Activated T-cell treated with anti-CD3 and anti-CD28 coated beads, Interleukin-2, amount 50 U/mL, for 72 hours (primary cell): ENCODE measurements at regions not wholly inside any gene's neighbourhood (a gene's known extent, or its start where the extent isn't known, plus 50 kb on each side); places are given as distances from the start of the nearest gene placed in this dataset.

Experiments used
- ATAC-seq, 2 donors: fragments of 150-1000 bp; cut with Tn5 transposase; replicated peaks in 1 of 2; 2 replicates each; pipeline ENCODE4 v1.10.0; 2021; ENCODE audit warnings: moderate library complexity in 2 of 2, mild to moderate bottlenecking in 1 of 2
- DNase-seq, 2 donors: peaks; one replicate each; pipeline ENCODE4 v3.0.0; 2021 to 2022; ENCODE audit warnings: mixed read lengths in 1 of 2
- H3K27ac Mint-ChIP-seq: one replicate; pipeline ENCODE4 v1.8.0; 2022; ENCODE audit warnings: mild to moderate bottlenecking, moderate library complexity, mixed read lengths
- H3K27me3 Mint-ChIP-seq: one replicate; pipeline ENCODE4 v1.8.0; 2022; ENCODE audit warnings: low read depth, mixed read lengths
- H3K36me3 Mint-ChIP-seq, 2 donors: one replicate each; pipeline ENCODE4 v1.8.0; 2022; ENCODE audit warnings: mixed read lengths in 2 of 2, mild to moderate bottlenecking in 1 of 2; ENCODE audit not compliant: insufficient read depth in 2 of 2
- H3K4me1 Mint-ChIP-seq: one replicate; pipeline ENCODE4 v1.8.0; 2022; ENCODE audit warnings: low read depth, mixed read lengths
- H3K4me3 Mint-ChIP-seq, 2 donors: one replicate each; pipeline ENCODE4 v1.8.0; 2022; ENCODE audit warnings: mild to moderate bottlenecking in 2 of 2, mixed read lengths in 2 of 2, moderate library complexity in 2 of 2
- H3K9me3 Mint-ChIP-seq, 2 donors: one replicate each; pipeline ENCODE4 v1.8.0; 2022; ENCODE audit warnings: mixed read lengths in 2 of 2

- peaks cover 6 to 8% of the 10 kb centered on the region in 2 donors for H3K9me3 Mint-ChIP-seq
- H3K27ac Mint-ChIP-seq, result no peak overlapping the region
- no peak for DNase-seq
- no peaks in the 10 kb centered on the region for H3K4me1 Mint-ChIP-seq
- no peaks in the 10 kb centered on the region for H3K36me3 Mint-ChIP-seq
- no peak overlapping the region for H3K4me3 Mint-ChIP-seq
- no peaks in the 10 kb centered on the region for H3K27me3 Mint-ChIP-seq
- ATAC-seq, result no peak
Observed at GRCh38 chr6:9594746-9595145, 820.1 kb downstream of the TFAP2A start.

DNA sequence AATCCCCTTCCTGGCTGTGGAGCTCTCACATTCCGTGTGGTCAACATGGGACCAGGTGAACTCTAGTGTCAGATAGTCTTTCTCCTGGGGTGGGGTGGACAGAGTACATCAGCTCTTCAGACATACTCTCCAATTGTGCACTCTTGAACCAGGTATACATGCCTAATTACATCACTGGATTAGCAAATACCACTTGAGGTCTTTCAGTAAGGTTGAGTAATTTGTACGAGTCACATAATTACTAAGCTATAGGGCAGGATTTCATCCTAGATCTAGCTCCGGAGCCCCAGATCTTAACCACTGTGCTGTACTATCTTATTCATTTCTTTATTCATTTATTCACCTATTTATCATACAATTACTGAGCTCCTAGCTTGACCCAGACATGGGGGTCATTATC is 821.3 kb downstream of the TFAP2A start:
- ATAC-seq, result no peak
- no peak for DNase-seq
- peaks cover 6 to 8% of the 10 kb centered on the region in 2 donors for H3K9me3 Mint-ChIP-seq
- H3K27me3 Mint-ChIP-seq, result no peaks in the 10 kb centered on the region
- no peaks in the 10 kb centered on the region for H3K36me3 Mint-ChIP-seq
- H3K27ac Mint-ChIP-seq, result no peak overlapping the region
- H3K4me1 Mint-ChIP-seq, result no peaks in the 10 kb centered on the region
- H3K4me3 Mint-ChIP-seq, result no peak overlapping the region

DNA sequence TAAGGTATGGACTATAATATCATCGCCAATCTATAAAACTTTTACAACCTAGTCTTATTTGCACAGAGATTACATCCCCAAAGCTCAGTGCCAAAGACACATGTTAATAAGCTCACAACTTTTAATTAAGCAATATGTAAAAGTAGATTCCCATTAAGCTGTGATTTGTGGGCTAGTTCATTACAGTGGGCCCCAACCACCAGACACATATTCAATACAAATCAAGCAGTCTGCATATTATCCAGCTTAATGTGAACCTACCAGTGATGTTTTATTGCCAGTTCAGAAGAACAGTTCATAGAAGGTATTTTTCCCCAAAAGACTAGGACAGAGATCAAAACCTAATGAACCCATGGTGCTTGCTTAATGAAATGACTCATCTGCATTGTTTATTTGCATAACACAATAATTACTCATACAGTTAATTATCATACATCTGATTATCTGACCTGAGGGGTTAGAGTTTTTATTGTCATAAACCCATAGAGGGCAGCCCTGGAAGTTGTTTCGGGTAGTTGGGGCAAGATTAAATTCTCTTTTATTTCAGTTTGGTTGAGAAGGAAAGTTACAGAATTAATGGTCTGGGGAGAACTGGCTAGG is 831.0 kb downstream of the TFAP2A start:
- DNase-seq, result no peak
- H3K36me3 Mint-ChIP-seq, result no peaks in the 10 kb centered on the region
- no peak overlapping the region for H3K4me3 Mint-ChIP-seq
- H3K9me3 Mint-ChIP-seq, result peaks cover 4 to 5% of the 10 kb centered on the region in 2 donors
- H3K4me1 Mint-ChIP-seq, result no peaks in the 10 kb centered on the region
- H3K27ac Mint-ChIP-seq, result peak overlapping the region; percentile 51
- H3K27me3 Mint-ChIP-seq, result no peaks in the 10 kb centered on the region
- ATAC-seq, result no peak

- no peak overlapping the region for H3K27ac Mint-ChIP-seq
Observed at GRCh38 chr6:9581155-9581554, 833.7 kb downstream of the TFAP2A start.

DNA sequence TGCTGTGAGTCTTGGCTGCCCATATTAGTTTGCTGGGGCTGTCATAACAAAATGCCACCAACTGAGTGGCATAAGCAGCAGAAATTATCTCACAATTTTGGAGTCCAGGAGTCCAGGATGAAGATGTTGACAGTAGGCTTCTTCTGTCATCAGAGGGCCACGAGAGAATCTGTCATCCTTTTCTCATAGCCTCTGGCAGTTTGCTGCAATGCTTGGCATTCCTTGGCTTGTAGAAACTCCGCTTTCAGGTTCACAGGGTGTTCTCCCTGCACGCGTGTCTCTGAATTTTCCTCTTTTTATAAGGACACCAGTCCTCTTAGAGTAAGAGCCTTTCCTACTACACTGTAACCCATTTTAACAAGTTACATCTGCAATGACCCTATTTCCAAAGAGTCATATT is 838.4 kb downstream of the TFAP2A start:
- peaks cover 0 to 3% of the 10 kb centered on the region in 2 donors for H3K9me3 Mint-ChIP-seq
- H3K4me1 Mint-ChIP-seq, result no peaks in the 10 kb centered on the region
- no peak overlapping the region for H3K27ac Mint-ChIP-seq
- ATAC-seq, result no peak
- no peaks in the 10 kb centered on the region for H3K27me3 Mint-ChIP-seq
- no peaks in the 10 kb centered on the region for H3K36me3 Mint-ChIP-seq
- no peak for DNase-seq
- no peak overlapping the region for H3K4me3 Mint-ChIP-seq

More at GRCh38 chr6:9581155-9581554, 833.7 kb downstream of the TFAP2A start:
- no peaks in the 10 kb centered on the region for H3K36me3 Mint-ChIP-seq
- H3K4me3 Mint-ChIP-seq, result no peak overlapping the region
- H3K27me3 Mint-ChIP-seq, result no peaks in the 10 kb centered on the region
- no peak for DNase-seq
- ATAC-seq, result no peak
- H3K4me1 Mint-ChIP-seq, result no peaks in the 10 kb centered on the region
- peaks cover 0 to 5% of the 10 kb centered on the region in 2 donors for H3K9me3 Mint-ChIP-seq

DNA sequence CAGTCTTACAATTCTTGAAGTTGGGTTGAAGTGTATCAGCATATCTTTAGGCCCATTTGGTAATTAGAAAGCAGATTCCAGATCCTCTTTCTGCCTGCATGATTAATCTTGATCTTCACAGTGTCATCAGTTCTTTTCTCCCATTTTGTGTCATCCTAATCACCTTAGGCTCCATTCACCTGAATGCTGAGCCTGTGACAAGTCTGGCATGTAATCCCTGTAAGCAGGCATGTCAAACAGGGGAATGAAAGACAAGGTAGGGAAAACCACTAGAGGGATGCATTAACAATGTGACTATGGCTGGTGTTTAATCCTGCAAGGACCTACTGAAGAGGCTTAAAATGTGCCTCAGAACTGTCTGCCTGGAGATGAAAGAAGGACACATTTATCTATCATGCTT is 848.8 kb downstream of the TFAP2A start:
- H3K27me3 Mint-ChIP-seq, result no peaks in the 10 kb centered on the region
- no peak for DNase-seq
- H3K4me1 Mint-ChIP-seq, result no peaks in the 10 kb centered on the region
- no peak overlapping the region for H3K4me3 Mint-ChIP-seq
- H3K27ac Mint-ChIP-seq, result no peak overlapping the region
- no peaks in the 10 kb centered on the region for H3K36me3 Mint-ChIP-seq
- no peak for ATAC-seq
- H3K9me3 Mint-ChIP-seq, result peaks cover 1 to 2% of the 10 kb centered on the region in 2 donors

DNA sequence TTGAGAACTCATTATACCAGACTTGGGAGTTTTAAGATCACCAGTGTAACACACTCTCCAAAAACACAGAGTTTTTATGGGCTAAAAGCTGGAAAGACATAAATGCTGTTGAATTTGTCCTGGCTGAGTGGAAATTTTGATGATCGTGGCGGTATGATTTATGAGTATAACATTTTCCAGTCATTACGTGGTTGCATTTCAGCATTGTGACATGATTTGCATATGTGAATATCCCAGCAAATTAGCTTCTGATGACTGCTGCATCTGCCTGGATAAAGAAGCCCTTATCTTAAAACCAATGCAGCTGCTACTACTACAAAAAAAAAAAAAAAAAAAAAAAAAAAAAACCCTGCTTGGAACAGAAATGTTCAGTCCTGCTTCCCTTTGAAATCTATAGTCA is 850.9 kb downstream of the TFAP2A start:
- peaks cover 1 to 2% of the 10 kb centered on the region in 2 donors for H3K9me3 Mint-ChIP-seq
- ATAC-seq (no peak), DNase-seq (no peak)
- H3K4me1 Mint-ChIP-seq, result no peaks in the 10 kb centered on the region
- H3K27ac Mint-ChIP-seq, result no peak overlapping the region
- no peak overlapping the region for H3K4me3 Mint-ChIP-seq
- H3K27me3 Mint-ChIP-seq, result no peaks in the 10 kb centered on the region
- H3K36me3 Mint-ChIP-seq, result no peaks in the 10 kb centered on the region

GRCh38 chr6:9563568-9563967 is 851.3 kb downstream of the TFAP2A start:
- Mint-ChIP-seq H3K27ac (no peak overlapping the region), H3K27me3 (no peaks in the 10 kb centered on the region), H3K36me3 (no peaks in the 10 kb centered on the region), H3K4me1 (no peaks in the 10 kb centered on the region), H3K4me3 (no peak overlapping the region), H3K9me3 (peaks cover 1 to 2% of the 10 kb centered on the region in 2 donors)
- DNase-seq, result no peak
- no peak for ATAC-seq

DNA sequence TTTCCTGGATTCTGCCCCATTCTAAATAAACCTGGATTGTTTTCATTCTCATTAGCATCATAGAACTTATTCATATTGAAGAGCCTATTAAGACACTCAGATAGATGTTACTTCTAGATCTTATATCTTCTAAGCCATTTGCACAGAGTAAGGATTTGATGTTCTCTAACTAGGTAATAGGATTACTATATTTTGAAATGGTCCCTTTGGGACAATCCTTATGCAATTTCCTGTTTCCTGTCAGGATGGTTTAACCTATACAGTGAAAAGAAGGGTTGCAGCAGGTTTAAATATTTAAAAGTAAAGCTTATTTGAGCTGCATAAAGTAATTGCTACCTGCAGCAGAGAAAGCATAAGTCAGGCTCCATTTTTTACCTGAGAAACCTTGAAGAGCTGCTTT is 860.1 kb downstream of the TFAP2A start:
- no peaks in the 10 kb centered on the region for H3K4me1 Mint-ChIP-seq
- ATAC-seq, result no peak
- H3K27me3 Mint-ChIP-seq, result no peaks in the 10 kb centered on the region
- H3K36me3 Mint-ChIP-seq, result no peaks in the 10 kb centered on the region
- no peak overlapping the region for H3K4me3 Mint-ChIP-seq
- no peak for DNase-seq
- no peak overlapping the region for H3K27ac Mint-ChIP-seq
- peaks cover 4 to 13% of the 10 kb centered on the region in 2 donors for H3K9me3 Mint-ChIP-seq

GRCh38 chr6:9554323-9554722 is 860.6 kb downstream of the TFAP2A start:
- no peaks in the 10 kb centered on the region for H3K27me3 Mint-ChIP-seq
- H3K4me1 Mint-ChIP-seq, result no peaks in the 10 kb centered on the region
- no peak overlapping the region for H3K27ac Mint-ChIP-seq
- ATAC-seq (no peak), DNase-seq (no peak)
- H3K4me3 Mint-ChIP-seq, result no peak overlapping the region
- H3K36me3 Mint-ChIP-seq, result no peaks in the 10 kb centered on the region
- H3K9me3 Mint-ChIP-seq, result peaks cover 4 to 13% of the 10 kb centered on the region in 2 donors

- Mint-ChIP-seq H3K9me3 (peaks cover 4 to 13% of the 10 kb centered on the region in 2 donors), H3K4me1 (no peaks in the 10 kb centered on the region), H3K4me3 (no peak overlapping the region), H3K36me3 (no peaks in the 10 kb centered on the region), H3K27ac (no peak overlapping the region), H3K27me3 (no peaks in the 10 kb centered on the region)
- ATAC-seq (no peak), DNase-seq (no peak)
Observed at GRCh38 chr6:9553002-9553401, 861.9 kb downstream of the TFAP2A start.

DNA sequence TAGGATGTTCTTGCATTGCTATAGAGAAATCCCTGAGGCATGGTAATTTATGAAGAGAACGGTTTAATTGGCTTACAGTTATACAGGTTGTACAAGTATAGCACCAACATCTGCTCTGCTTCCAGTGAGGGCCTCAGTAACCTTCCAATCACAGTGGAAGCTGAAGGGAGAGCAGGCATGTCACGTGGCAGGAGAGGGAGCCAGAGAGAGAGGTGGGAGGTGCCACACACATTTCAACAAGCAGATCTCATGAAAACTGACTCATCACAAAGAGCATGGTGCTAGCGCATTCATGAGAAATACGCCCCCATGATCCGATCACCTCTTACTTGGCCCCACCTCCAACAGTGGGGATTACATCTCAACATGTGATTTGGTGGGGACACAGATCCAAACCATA is 871.2 kb downstream of the TFAP2A start:
- Mint-ChIP-seq H3K4me1 (no peaks in the 10 kb centered on the region), H3K9me3 (peaks cover 0 to 2% of the 10 kb centered on the region in 2 donors)
- no peak for ATAC-seq

DNA sequence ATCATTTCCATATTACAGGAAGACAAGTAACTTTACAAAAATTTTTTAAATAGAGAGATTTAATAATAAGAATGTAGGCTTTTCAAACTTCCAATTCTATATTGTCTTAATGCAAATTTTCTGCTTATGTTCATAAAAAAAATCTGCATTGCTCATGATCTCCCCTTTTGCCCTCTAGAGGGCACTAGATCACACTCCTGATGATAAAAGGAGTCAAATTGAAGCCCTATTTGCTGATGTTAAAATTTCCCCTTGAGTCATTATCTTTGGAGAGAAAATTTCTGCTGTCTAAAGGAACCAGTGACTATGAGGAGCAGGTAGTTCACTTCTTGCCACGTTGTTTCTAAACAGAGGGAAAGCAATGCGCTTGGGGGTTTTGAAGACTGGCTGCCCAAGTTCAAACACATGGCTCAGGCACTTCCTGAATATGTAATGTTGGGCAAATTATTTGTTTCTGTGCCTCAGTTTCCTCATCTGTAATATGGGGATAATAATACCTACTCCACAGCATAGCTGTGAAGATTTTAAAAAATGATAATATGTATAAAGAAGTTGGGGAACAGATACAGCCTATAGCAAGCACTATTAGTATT is 874.2 kb downstream of the TFAP2A start:
- peaks cover 0 to 2% of the 10 kb centered on the region in 2 donors for H3K9me3 Mint-ChIP-seq
- ATAC-seq, result peak; percentile 52
- H3K4me1 Mint-ChIP-seq, result no peaks in the 10 kb centered on the region
- no peak overlapping the region for H3K27ac Mint-ChIP-seq
- peak in 1 of 2 donors; percentile 7 for DNase-seq
- no peaks in the 10 kb centered on the region for H3K36me3 Mint-ChIP-seq
- H3K27me3 Mint-ChIP-seq, result no peaks in the 10 kb centered on the region
- H3K4me3 Mint-ChIP-seq, result no peak overlapping the region

More for the DNA sequence above, 871.2 kb downstream of the TFAP2A start:
- Mint-ChIP-seq H3K27me3 (no peaks in the 10 kb centered on the region), H3K4me3 (no peak overlapping the region), H3K27ac (no peak overlapping the region), H3K36me3 (no peaks in the 10 kb centered on the region)
- DNase-seq, result no peak

GRCh38 chr6:9540126-9540525 is 874.7 kb downstream of the TFAP2A start:
- no peak overlapping the region for H3K27ac Mint-ChIP-seq
- no peaks in the 10 kb centered on the region for H3K36me3 Mint-ChIP-seq
- no peak overlapping the region for H3K4me3 Mint-ChIP-seq
- ATAC-seq (no peak), DNase-seq (no peak)
- peaks cover 0 to 2% of the 10 kb centered on the region in 2 donors for H3K9me3 Mint-ChIP-seq
- H3K4me1 Mint-ChIP-seq, result no peaks in the 10 kb centered on the region
- H3K27me3 Mint-ChIP-seq, result no peaks in the 10 kb centered on the region
